ENCODE measurements at regions not wholly inside any gene's neighbourhood (a gene's known extent, or its start where the extent isn't known, plus 50 kb on each side); places are given as distances from the start of the nearest gene placed in this dataset.

- no peak for DNase-seq
- Histone ChIP-seq H3K4me3 (replicated peaks in 1 of 3) (no peak overlapping the region), H3K4me1 (no peaks in the 10 kb centered on the region), H3K27me3 (no peaks in the 10 kb centered on the region), H3K9me3 (no peaks in the 10 kb centered on the region), H3K36me3 (no peaks in the 10 kb centered on the region), H3K27ac (no peak overlapping the region)
- intact Hi-C loops (cut with DNase I): no loop called here
- WGBS, 2 donors: 93 to 97% methylated on average over 1 of the region's 1 CpG
- TF ChIP-seq POLR2A (IDR thresholded peaks at IDR 0.05) (no peak), CTCF (IDR thresholded peaks at IDR 0.05) (no peak)
Measured at GRCh38 chr2:180307096-180307495, 300.0 kb upstream of the CWC22 start.

DNA sequence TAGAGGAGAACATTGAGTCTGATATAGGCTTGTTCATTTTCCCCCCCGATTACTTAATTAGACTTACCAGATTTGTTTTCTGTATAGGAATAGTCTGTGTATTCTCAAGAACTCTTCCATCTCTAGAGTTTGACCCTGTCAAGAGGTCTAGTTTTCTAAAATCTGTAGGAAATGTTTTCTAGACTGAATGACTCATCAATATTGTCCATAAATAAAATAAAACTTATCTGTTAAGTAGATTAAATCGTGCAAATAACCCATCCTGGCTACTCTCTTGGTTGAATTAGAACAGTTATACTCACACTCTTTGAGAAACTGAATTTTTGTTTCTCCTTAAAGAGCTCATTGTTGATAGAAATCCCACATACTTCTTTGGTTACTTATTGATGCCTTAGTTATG is 299.2 kb upstream of the CWC22 start:
- DNase-seq: no peak
- Histone ChIP-seq H3K9me3 (no peaks in the 10 kb centered on the region), H3K27ac (no peak overlapping the region), H3K4me1 (no peaks in the 10 kb centered on the region), H3K27me3 (no peaks in the 10 kb centered on the region), H3K36me3 (no peaks in the 10 kb centered on the region), H3K4me3 (replicated peaks in 1 of 3) (no peak overlapping the region)
- intact Hi-C loops (cut with DNase I): no loop called here
- TF ChIP-seq POLR2A (IDR thresholded peaks at IDR 0.05) (no peak), CTCF (IDR thresholded peaks at IDR 0.05) (no peak)
- 73 to 80% methylated on average over 2 of the region's 2 CpGs for whole genome bisulfite sequencing, 2 donors

- H3K4me3 ChIP-seq (replicated peaks in 1 of 3): no peak overlapping the region
- WGBS, 2 donors: 89 to 91% methylated on average over 6 of the region's 6 CpGs
- TF ChIP-seq CTCF (IDR thresholded peaks at IDR 0.05) (no peak), POLR2A (IDR thresholded peaks at IDR 0.05) (no peak)
- H3K36me3 ChIP-seq: no peaks in the 10 kb centered on the region
- intact Hi-C loops (cut with DNase I): no loop called here
- DNase-seq: no peak
- no peaks in the 10 kb centered on the region for H3K27me3 ChIP-seq
- no peaks in the 10 kb centered on the region for H3K9me3 ChIP-seq
- H3K27ac ChIP-seq: no peak overlapping the region
- H3K4me1 ChIP-seq: no peaks in the 10 kb centered on the region
Measured at GRCh38 chr2:180291552-180292421, 284.7 kb upstream of the CWC22 start.

DNA sequence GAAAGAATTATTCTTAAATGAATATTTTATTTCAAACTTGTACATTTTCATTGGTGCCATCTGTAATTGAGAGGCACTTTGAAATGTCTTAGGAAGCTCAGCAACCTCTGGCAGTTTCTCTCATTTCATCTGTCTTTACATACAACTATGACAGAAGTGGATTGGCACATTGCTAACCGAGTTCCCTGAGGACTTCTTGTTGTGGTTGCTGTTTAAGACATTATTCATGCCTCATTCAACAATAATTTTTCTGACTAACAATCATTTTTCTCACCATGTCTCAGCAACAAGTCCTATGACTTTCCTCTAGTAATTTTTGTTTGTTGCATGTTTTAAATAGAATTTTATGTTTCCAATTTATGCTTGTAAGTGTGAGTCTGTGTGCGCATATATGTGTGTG is 284.0 kb upstream of the CWC22 start:
- Histone ChIP-seq H3K4me1 (no peaks in the 10 kb centered on the region), H3K9me3 (no peaks in the 10 kb centered on the region), H3K27ac (no peak overlapping the region), H3K4me3 (replicated peaks in 1 of 3) (no peak overlapping the region), H3K36me3 (no peaks in the 10 kb centered on the region), H3K27me3 (no peaks in the 10 kb centered on the region)
- WGBS, 2 donors: 47 to 50% methylated on average over 2 of the region's 2 CpGs
- intact Hi-C loops (cut with DNase I): no loop called here
- DNase-seq: no peak
- no peak for TF ChIP-seq CTCF (IDR thresholded peaks at IDR 0.05)
- no peak for TF ChIP-seq POLR2A (IDR thresholded peaks at IDR 0.05)

DNA sequence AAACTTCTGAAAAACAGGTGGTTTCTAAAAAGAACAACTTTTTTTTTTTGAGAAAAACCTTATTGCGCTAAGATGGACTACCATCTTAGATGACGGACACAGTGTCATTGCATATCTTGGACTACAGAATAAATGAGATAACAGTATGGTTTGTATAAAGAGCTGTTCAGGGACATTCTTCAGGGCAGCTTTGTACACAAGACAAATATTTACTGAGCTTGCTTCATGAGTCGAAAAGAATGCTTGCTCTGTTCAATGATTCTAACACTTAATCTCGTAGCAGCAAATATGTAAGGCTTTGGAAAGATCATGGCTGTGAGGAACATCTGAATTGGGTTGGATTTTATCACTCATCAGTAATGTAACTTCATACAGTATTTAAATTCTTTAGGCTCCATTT is 282.5 kb upstream of the CWC22 start:
- DNase-seq: no peak
- H3K27me3 ChIP-seq: no peaks in the 10 kb centered on the region
- H3K36me3 ChIP-seq: no peaks in the 10 kb centered on the region
- intact Hi-C loops (cut with DNase I): no loop called here
- H3K4me3 ChIP-seq (replicated peaks in 1 of 3): no peak overlapping the region
- WGBS, 2 donors: 65 to 72% methylated on average over 4 of the region's 4 CpGs
- TF ChIP-seq CTCF (IDR thresholded peaks at IDR 0.05) (no peak), POLR2A (IDR thresholded peaks at IDR 0.05) (no peak)
- no peaks in the 10 kb centered on the region for H3K4me1 ChIP-seq
- H3K27ac ChIP-seq: no peak overlapping the region
- no peaks in the 10 kb centered on the region for H3K9me3 ChIP-seq
